ENCODE measurements at regions not wholly inside any gene's neighbourhood (a gene's known extent, or its start where the extent isn't known, plus 50 kb on each side); places are given as distances from the start of the nearest gene placed in this dataset.

GRCh38 chr1:194512957-194513356 lies 1326.5 kb upstream of the B3GALT2 start:
- TF ChIP-seq CTCF (IDR thresholded peaks at IDR 0.05; ENCODE audit: insufficient read depth, low read length) (no peak), POLR2AphosphoS5 (IDR thresholded peaks at IDR 0.05; ENCODE audit: low read depth) (no peak)

Data from HL-60 (cell line).